SU-DHL-6 (cell line): ENCODE measurements at regions not wholly inside any gene's neighbourhood (a gene's known extent, or its start where the extent isn't known, plus 50 kb on each side); places are given as distances from the start of the nearest gene placed in this dataset.

Source experiments
- H2AFZ ChIP-seq: fragments of 200-600 bp; sonication (generic); 2 replicates; pipeline ENCODE4 v1.6.1; 2014; ENCODE audit warnings: low read depth, mild to moderate bottlenecking, moderate library complexity, mixed read lengths, antibody characterized with exemption, low read length; ENCODE audit not compliant: severe bottlenecking
- H3F3A ChIP-seq: fragments of 200-600 bp; shearing (Covaris generic); 2 replicates; pipeline ENCODE4 v1.6.0; 2016; ENCODE audit warnings: antibody characterized with exemption, mild to moderate bottlenecking; ENCODE audit not compliant: insufficient read depth
- H3K27ac ChIP-seq: fragments of 200-600 bp; sonication (generic); 2 replicates; pipeline ENCODE4 v1.5.1; 2016; ENCODE audit warnings: low read depth, mild to moderate bottlenecking, low read length, moderate library complexity, mixed read lengths
- H3K27me3 ChIP-seq: fragments of 200-600 bp; sonication (generic), shearing (Covaris generic); 2 replicates; pipeline ENCODE4 v1.6.0; 2014; ENCODE audit warnings: mild to moderate bottlenecking, low read length
- H3K36me3 ChIP-seq: fragments of 200-600 bp; sonication (generic); 2 replicates; pipeline ENCODE4 v1.6.1; 2014; ENCODE audit warnings: mild to moderate bottlenecking, low read length, mixed read lengths
- H3K4me2 ChIP-seq: fragments of 300-600, 200-600 bp; shearing (Covaris generic), sonication (generic); 2 replicates; pipeline ENCODE4 v1.6.0; 2014; ENCODE audit warnings: low read length, low read depth, mild to moderate bottlenecking; ENCODE audit not compliant: poor library complexity, severe bottlenecking
- H3K4me3 ChIP-seq: fragments of 200-600 bp; sonication (generic); 2 replicates; pipeline ENCODE4 v1.5.1; 2014; ENCODE audit warnings: antibody characterized with exemption, low read length, mild to moderate bottlenecking, mixed read lengths; ENCODE audit not compliant: insufficient read depth, poor library complexity, severe bottlenecking
- H3K79me2 ChIP-seq: fragments of 200-600 bp; sonication (generic); 2 replicates; pipeline ENCODE4 v1.6.1; 2014; ENCODE audit warnings: mild to moderate bottlenecking, low read length, moderate library complexity; ENCODE audit not compliant: insufficient read depth
- H3K9ac ChIP-seq: fragments of 200-600 bp; sonication (generic); 2 replicates; pipeline ENCODE4 v1.7.0; 2014; ENCODE audit warnings: mild to moderate bottlenecking, low read length
- H3K9me2 ChIP-seq: fragments of 200-600 bp; sonication (generic); replicated peaks from 2 replicates; pipeline ENCODE4 v1.6.1; 2014; ENCODE audit warnings: low read length; ENCODE audit not compliant: insufficient read depth
- H3K9me3 ChIP-seq: fragments of 200-600 bp; sonication (generic); 2 replicates; pipeline ENCODE4 v1.6.1; 2014; ENCODE audit warnings: low read length, mixed read lengths; ENCODE audit not compliant: insufficient read depth
- H4K20me1 ChIP-seq: fragments of 200-600 bp; sonication (generic); 2 replicates; pipeline ENCODE4 v1.6.1; 2014; ENCODE audit warnings: low read depth, mild to moderate bottlenecking, antibody characterized with exemption, low read length, moderate library complexity, mixed read lengths
- CTCF ChIP-seq: fragments of 200-600 bp; sonication (generic); IDR thresholded peaks from one replicate; pipeline ENCODE4 v1.5.1; 2017; ENCODE audit warnings: antibody characterized with exemption, mild to moderate bottlenecking, low read length, moderate library complexity; ENCODE audit not compliant: insufficient read depth, poor library complexity, severe bottlenecking
- EZH2phosphoT487 ChIP-seq: fragments of 200-600 bp; sonication (generic), shearing (Covaris generic); conservative IDR thresholded peaks from 2 replicates; pipeline ENCODE4 v1.6.1; 2018; ENCODE audit warnings: mild to moderate bottlenecking, antibody characterized with exemption, low read length, moderate library complexity, mixed read lengths

GRCh38 chr10:21083861-21084260, 186.8 kb upstream of the NEBL start:
- Histone ChIP-seq H3K79me2 (no peaks in the 10 kb centered on the region), H3K4me3 (no peak overlapping the region), H3K9me3 (no peaks in the 10 kb centered on the region), H3K27me3 (no peaks in the 10 kb centered on the region), H2AFZ (no peak overlapping the region), H3K4me2 (no peak overlapping the region), H3K9me2 (no peaks in the 10 kb centered on the region), H3K9ac (no peak overlapping the region), H3K27ac (no peak overlapping the region), H3K36me3 (no peaks in the 10 kb centered on the region), H3F3A (no peaks in the 10 kb centered on the region), H4K20me1 (no peaks in the 10 kb centered on the region)
- TF ChIP-seq EZH2phosphoT487, result no peak
- TF ChIP-seq CTCF, result no peak

- H4K20me1 ChIP-seq, result no peaks in the 10 kb centered on the region
These were observed 185.1 kb upstream of the NEBL start for GRCh38 chr10:21082206-21082605.

GRCh38 chr10:21080261-21080660, 183.2 kb upstream of the NEBL start:
- no peaks in the 10 kb centered on the region for H4K20me1 ChIP-seq
- H3K36me3 ChIP-seq, result no peaks in the 10 kb centered on the region
- H3K4me3 ChIP-seq, result no peak overlapping the region
- no peak overlapping the region for H3K27ac ChIP-seq
- no peaks in the 10 kb centered on the region for H3K9me2 ChIP-seq
- H3K79me2 ChIP-seq, result no peaks in the 10 kb centered on the region
- H2AFZ ChIP-seq, result no peak overlapping the region
- H3F3A ChIP-seq, result no peaks in the 10 kb centered on the region
- no peaks in the 10 kb centered on the region for H3K9me3 ChIP-seq
- H3K9ac ChIP-seq, result no peak overlapping the region
- no peaks in the 10 kb centered on the region for H3K27me3 ChIP-seq
- H3K4me2 ChIP-seq, result no peak overlapping the region
- TF ChIP-seq CTCF (no peak), EZH2phosphoT487 (no peak)

More at GRCh38 chr10:21082206-21082605, 185.1 kb upstream of the NEBL start:
- H3K79me2 ChIP-seq, result no peaks in the 10 kb centered on the region
- TF ChIP-seq CTCF, result no peak
- no peak for TF ChIP-seq EZH2phosphoT487
- H2AFZ ChIP-seq, result no peak overlapping the region
- no peak overlapping the region for H3K4me3 ChIP-seq
- no peak overlapping the region for H3K9ac ChIP-seq
- no peak overlapping the region for H3K4me2 ChIP-seq
- no peaks in the 10 kb centered on the region for H3F3A ChIP-seq
- no peaks in the 10 kb centered on the region for H3K9me3 ChIP-seq
- no peaks in the 10 kb centered on the region for H3K27me3 ChIP-seq
- no peaks in the 10 kb centered on the region for H3K9me2 ChIP-seq
- no peak overlapping the region for H3K27ac ChIP-seq
- H3K36me3 ChIP-seq, result no peaks in the 10 kb centered on the region

- no peaks in the 10 kb centered on the region for H3K79me2 ChIP-seq
- no peaks in the 10 kb centered on the region for H3K9me2 ChIP-seq
- H3K4me3 ChIP-seq, result no peak overlapping the region
- no peak overlapping the region for H3K4me2 ChIP-seq
- H3K27me3 ChIP-seq, result no peaks in the 10 kb centered on the region
- H2AFZ ChIP-seq, result no peak overlapping the region
- no peaks in the 10 kb centered on the region for H4K20me1 ChIP-seq
- no peaks in the 10 kb centered on the region for H3K9me3 ChIP-seq
- H3K36me3 ChIP-seq, result no peaks in the 10 kb centered on the region
- no peak overlapping the region for H3K9ac ChIP-seq
- H3F3A ChIP-seq, result no peaks in the 10 kb centered on the region
- H3K27ac ChIP-seq, result no peak overlapping the region
- no peak for TF ChIP-seq CTCF
- no peak for TF ChIP-seq EZH2phosphoT487
These were observed 182.2 kb upstream of the NEBL start for GRCh38 chr10:21079330-21079658.
